Hippocampal formation (tissue), 2 donors: ENCODE measurements at regions not wholly inside any gene's neighbourhood (a gene's known extent, or its start where the extent isn't known, plus 50 kb on each side); places are given as distances from the start of the nearest gene placed in this dataset.

Source experiments
- DNase-seq, 2 donors: peaks; one replicate each; lab custom pipeline; 2025; lab: John Stamatoyannopoulos, UW

DNA sequence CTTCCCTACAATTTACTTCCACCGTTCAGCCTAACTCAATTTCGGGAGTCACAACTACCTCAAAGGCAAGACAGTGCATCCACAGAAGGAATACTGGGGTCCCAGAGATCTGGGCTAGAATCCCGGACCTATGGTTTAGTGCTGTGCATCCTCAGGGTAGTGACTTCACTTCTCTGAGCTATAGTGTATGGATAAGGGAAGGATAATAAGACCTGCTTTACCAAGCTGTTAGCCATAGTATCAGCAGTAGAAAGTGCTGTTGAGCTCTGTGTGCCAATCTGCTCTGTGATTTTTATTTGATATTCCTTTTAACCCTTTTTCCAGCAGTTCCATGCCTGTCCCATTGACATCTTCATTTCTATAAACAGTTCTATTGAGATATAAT lies 1044.3 kb downstream of the BCL11B start:
- DNase-seq = no peak

GRCh38 chr14:98229656-98230366 lies 1042.2 kb downstream of the BCL11B start:
- no peak for DNase-seq

DNA sequence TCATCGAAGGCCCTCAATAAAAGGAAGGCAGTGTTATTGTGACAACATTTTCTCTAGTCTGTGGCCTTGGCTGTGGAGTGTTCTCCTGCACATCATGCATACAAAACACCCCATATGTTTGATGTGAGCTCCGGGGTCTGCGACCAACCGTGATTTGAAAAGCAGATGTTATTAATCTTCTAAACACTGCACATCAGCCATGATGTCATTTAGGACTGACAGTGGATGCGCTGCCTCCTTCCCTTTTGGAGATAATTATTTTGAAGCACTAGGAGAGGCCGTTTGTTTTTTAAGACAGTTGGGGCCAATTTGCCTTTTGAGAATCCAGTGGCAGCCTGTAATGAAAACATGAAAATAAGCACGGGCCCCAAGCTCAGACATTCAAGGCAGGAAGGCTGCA lies 1041.6 kb downstream of the BCL11B start:
- DNase-seq = no peak

GRCh38 chr14:98231210-98231609 lies 1040.8 kb downstream of the BCL11B start:
- DNase-seq = no peak

DNA sequence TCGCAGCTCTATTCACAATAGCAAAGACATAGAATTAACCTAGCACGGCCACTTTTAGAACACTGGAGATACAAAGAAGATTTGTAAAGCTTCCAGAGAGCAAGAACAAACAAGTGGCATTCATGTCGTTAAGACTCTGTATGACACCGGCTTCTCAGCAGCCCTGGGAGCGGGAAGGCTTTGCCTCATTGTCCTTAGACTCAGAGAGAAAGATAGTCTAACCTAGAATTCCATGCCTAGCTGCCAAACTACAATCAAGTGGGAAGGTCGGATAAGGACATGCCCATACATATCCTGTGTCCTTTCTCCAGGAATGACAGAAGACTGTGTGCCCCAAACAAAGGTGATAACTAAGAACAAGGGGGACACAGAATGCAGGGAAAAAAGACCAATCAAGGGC lies 1038.3 kb downstream of the BCL11B start:
- no peak for DNase-seq

- no peak for DNase-seq
Observed at GRCh38 chr14:98234208-98234607, 1037.8 kb downstream of the BCL11B start.

GRCh38 chr14:98236314-98236713 lies 1035.7 kb downstream of the BCL11B start:
- DNase-seq = no peak

- no peak for DNase-seq
Observed at GRCh38 chr14:98237939-98238338, 1034.1 kb downstream of the BCL11B start.

DNA sequence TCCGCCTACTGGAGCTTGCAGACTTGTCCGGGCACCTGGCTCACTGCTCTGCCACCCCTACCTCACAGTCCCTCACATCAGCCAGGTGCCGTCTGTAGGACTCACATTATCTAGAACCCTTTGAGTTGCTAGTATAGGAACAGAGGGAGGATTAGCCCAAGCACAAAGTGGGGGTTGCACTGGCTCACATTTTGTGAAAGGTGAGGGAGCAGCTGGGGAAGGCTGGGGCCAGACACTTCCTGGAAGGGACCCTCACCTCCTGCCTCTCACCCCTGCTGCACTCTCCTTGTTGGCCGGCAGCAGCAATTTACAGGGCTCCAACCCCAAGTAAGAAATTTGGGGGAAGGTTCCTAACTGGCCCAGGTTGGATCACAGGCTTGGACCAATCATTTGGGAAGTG lies 1031.6 kb downstream of the BCL11B start:
- no peak for DNase-seq

DNA sequence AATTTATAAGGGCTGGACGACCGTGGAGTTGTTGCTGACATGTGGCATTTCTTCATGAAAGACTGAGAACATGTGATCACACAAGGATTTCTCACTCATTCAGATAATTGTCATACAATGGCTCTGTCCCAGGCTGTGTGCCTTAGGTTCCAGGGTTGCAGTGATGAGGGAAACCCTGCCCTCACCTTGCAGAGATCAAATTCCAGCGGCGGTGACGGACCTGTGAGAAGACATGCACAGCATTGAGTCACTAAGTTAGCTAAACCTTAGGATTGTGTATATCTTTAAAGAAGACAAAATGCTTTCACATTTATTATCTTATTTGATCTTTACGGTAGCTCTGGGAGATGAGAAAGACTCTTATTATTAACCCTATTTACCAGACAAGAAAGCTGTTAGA lies 1029.1 kb downstream of the BCL11B start:
- DNase-seq = no peak

DNA sequence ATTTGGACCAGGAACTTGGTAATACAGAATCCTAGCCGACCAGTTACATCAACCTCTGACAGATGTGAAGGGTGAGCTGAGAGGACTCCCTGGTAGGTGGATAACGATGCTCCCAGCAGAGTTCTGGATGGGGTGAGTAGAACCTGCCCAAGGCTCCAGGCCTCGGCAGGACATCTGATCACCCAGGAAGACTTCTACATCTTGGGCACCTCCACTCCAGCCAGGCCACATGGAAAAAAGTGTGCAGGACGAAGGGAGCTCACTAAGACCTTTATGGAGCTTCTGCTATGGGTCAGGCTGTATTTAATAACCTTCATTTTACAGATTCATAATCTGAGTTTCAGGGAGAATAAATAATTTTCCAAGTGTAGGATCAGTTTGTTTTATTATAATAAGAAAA lies 1028.7 kb downstream of the BCL11B start:
- no peak for DNase-seq

DNA sequence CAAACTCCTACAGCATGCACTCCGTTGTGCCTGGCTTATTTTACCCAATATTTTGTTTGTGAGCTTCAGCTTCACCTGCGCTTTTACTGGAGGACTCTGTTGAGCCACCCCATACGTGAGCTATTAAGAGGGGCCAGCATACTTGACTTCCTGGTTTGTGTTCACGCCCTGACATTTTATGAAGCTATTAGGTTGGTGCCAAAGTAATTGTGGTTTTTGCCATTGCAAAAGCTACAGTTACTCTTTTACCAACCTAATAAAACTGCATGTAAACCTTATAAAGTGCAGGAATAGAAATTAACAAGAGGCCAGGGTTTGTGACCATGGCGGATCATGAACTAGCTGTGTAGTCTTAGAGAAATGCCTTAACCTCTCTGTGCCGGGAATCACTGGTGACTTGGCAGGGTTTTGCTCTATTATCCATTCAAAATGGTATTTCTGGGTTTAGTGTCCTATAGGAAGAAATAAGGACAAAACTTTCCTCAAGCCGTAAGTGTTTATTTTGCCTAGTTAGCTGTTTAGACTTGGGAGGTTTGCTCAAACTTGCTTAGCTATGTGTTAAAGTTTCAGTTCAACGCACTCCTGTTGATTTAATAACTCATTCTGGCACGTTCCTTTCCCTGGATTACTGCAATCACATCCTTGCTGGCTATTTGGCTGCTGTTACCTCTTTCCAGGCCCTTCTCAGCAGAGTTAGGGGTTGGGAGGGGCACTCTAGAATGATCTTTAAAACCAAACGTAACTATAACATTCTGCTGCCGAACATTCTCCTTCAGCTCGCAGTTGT lies 1027.6 kb downstream of the BCL11B start:
- DNase-seq = no peak

- no peak for DNase-seq
Observed at GRCh38 chr14:98244966-98245569, 1026.9 kb downstream of the BCL11B start.

DNA sequence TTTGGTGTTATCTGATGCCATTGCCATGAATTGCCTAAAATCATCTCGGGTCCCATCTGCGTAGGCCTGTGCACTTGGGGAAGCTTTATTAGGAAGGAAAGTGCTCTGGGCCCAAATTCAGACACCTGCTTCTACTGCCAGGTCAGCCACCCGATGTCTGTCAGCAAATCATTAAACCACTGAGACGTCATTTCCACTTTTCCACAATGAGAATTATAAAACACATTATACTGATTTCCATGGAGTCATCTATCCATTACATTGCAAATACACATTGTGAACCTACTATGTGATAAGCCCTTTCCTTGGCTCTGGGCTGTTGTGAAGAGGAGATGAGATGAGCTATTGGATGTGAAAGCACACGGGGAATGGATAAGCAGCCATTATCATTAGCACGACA lies 1022.9 kb downstream of the BCL11B start:
- no peak for DNase-seq

DNA sequence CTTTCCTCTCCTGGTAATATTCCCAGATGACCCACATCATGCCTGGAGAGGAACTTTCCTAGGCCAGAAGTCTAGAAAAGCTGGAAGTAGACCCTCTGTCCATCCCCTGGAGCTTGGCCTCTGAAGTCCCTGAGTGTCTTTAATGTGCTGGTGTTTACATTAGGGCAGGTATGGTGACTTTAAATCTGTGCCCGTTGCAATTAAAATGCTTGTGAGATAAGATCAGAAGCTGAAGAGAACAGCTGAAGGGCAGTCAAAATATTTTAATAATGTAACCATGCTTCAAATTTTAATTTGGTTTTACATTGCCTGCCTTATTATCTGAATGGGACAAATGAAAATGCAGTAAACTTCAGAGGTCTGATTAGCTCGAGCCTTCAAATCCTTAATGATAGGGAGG lies 1022.5 kb downstream of the BCL11B start:
- DNase-seq = no peak

DNA sequence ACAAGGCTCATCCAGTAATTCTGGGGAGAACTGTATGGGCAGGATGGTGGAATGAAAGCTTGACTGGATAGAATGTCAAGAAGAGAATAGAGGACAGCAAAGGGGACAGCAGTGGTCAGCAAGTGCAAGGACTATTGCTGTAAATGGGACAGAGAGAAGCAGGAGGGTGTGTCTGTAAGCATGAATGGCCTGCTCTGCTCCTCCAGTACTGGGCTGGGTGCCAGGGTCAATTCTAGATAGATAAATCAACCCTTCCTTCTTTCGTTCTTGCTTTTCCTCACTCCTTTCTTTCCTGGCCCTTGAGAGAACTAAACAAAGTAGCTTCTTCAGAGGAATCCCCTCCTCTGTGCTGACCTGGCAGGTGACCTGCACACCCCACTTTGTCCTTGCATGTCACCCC lies 1019.2 kb downstream of the BCL11B start:
- DNase-seq = no peak

DNA sequence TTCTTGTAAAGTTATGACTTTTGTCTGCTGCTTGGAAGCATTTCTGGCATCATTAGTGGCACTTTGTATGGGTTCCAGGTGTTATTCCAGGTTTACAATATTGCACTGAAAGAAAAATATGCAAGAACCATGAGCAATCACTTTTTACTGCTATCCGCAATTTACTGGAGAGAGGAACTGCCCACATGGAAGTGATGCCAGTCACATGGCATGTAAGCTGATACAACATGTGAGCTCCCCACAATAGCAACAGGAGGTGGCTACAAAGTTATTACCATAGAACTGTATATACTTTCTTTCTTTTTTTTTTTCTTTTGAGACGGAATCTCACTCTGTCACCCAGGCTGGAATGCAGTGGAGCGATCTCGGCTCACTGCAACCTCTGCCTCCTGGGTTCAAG lies 1012.1 kb downstream of the BCL11B start:
- no peak for DNase-seq

DNA sequence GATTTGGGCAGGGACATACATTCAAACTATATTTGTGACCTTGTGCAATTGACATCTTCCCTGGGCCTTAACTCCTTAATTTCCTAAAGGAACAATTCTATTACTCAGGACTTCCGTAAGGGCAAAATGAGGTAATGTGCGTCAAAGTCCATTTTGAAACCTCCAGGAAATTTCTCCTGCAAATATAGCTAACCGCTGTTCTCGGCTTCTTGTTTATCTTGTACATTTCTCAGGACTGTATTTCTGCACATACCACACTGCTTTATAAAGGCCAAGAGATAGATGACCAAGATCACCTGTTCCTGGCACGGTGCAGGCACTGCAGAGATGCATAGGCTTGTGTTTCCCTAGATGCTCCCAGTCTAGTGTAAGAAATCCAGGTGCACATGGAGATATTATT lies 1009.4 kb downstream of the BCL11B start:
- no peak for DNase-seq

DNA sequence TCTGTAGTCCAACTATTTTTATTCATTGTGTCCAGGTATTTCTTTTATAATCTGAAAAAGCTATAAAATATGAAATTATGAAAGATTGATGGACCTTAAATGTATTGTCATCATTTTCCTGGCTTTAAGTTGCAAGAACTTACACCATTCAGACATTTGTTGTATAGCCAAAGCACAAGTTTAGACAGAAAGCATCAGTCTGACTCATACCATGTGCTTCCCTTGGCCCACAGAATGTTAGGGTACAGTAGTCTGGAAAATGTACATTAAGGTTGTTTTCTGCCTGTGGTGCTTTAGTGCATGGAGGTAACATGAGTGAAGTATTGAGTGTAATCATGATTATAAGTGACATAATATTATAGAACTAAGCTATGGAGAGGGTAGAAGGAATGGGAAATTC lies 1002.5 kb downstream of the BCL11B start:
- DNase-seq = no peak

DNA sequence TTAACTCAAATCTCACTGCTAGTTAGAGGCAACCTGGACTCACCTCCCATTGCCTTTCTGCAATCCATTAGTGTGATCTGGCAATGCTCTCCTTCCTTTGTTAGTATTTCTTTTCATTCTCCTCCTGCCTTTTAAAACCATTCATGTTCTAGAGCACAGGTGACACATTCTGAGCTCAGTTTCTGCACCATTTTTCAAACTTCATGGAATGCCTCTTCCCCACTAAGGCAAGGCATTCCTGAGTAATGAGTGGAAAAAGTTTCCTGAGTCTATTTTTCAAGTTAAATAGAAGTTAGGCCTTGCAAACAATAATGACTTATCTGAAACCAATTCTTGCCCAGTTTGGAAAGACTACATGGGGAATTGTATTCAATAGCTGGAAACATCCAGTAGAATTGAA lies 1001.8 kb downstream of the BCL11B start:
- no peak for DNase-seq

GRCh38 chr14:98274596-98274995 lies 997.4 kb downstream of the BCL11B start:
- no peak for DNase-seq

DNA sequence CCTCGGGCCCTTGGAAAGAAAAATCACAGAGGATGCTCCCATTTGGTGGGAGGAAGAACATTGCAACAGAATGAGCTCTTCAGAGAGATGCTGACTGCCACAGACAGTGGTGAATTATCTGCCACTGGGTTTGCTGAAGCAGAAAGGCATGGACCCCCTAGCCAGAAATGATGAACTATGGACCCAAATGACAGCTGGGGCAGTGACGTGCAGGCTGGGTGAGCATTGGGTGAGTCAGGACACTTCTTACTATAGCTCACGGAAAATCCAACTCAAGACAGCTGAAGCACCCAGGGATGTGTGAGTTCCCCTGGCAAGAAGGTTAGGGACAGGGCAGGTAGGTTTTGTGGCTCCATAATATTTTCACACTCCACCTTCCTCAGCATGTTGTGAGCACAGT lies 993.2 kb downstream of the BCL11B start:
- DNase-seq = no peak

GRCh38 chr14:98280436-98280835 lies 991.6 kb downstream of the BCL11B start:
- no peak for DNase-seq
